Activated T-cell treated with anti-CD3 and anti-CD28 coated beads for 1 hour (primary cell): ENCODE measurements at regions not wholly inside any gene's neighbourhood (a gene's known extent, or its start where the extent isn't known, plus 50 kb on each side); places are given as distances from the start of the nearest gene placed in this dataset.

ENCODE experiments used
- DNase-seq: peaks from one replicate; pipeline ENCODE4 v3.0.0-alpha.2; 2020; ENCODE audit warnings: low read depth

- DNase-seq: no peak
Measured at GRCh38 chr10:78875932-78876331, 192.8 kb upstream of the ZMIZ1 start.

GRCh38 chr10:78876449-78876848 lies 192.3 kb upstream of the ZMIZ1 start:
- DNase-seq: no peak

- no peak for DNase-seq
Measured at GRCh38 chr10:78879621-78880020, 189.1 kb upstream of the ZMIZ1 start.

DNA sequence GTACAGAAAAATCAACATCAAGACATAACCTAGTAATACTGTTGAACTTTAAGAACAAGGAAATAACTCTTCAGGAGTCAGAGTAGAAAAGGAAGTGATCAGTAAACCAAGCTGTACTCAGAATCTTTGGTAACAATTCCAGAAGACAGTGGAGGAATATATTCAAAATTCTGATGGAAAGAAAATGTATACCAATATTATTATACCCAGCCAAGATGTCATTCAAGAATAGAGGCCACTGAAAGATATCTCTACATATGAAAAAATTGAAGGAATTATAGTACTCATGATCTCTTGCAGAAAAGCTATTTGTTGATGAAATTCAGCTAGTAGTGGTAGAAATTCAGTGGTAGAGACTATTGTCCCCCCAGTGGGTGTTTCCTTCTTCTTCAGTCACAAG lies 182.6 kb upstream of the ZMIZ1 start:
- DNase-seq: no peak

- DNase-seq: no peak
Measured at GRCh38 chr10:78889536-78890063, 179.2 kb upstream of the ZMIZ1 start.

GRCh38 chr10:78890506-78890905 lies 178.3 kb upstream of the ZMIZ1 start:
- DNase-seq: no peak

- no peak for DNase-seq
Measured at GRCh38 chr10:78891741-78892140, 177.0 kb upstream of the ZMIZ1 start.

DNA sequence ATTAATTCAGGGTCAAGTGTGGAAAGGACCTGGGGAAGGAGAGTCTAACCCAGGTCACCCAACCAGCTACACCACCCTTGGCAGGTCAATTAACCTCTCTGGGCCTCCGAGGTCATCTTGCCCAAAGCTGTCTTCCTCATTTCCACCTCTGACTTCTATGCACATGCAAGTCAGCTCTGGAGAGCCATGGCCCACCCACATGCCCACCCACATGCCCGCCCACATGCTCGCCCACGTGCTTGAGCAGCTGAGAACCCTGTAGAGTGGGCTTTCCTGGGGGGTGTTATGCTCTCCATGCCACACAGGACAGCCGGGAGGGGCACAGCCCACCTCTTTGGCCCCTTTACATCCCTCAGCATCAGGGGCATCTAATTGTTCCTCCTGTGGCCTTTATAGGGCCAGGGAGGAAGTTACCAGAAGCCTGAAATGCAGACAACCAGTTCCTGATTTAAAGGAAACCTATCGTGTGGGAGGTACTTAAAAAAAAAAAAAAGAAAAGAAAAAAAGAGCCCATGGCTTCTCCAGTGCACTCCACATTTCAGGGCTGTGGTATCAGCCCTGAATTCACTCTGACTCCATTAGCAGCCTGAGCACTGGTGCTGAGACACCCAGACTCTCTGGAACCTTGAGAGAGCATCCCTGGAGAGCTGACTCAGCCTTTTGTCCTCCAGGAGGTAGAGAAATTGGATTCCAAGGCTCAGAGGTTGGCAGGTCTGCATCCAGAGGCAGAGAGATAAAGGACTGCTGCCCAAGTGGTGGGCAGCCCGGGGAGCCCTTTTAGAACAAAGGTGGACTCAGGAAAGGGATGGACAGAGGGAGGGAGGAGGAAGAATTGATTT lies 176.2 kb upstream of the ZMIZ1 start:
- DNase-seq: no peak

GRCh38 chr10:78893217-78893616 lies 175.5 kb upstream of the ZMIZ1 start:
- DNase-seq: no peak

GRCh38 chr10:78894089-78894840 lies 174.5 kb upstream of the ZMIZ1 start:
- DNase-seq: no peak

- DNase-seq: no peak
Measured at GRCh38 chr10:78894841-78895195, 173.9 kb upstream of the ZMIZ1 start.

- no peak for DNase-seq
Measured at GRCh38 chr10:78895469-78895868, 173.3 kb upstream of the ZMIZ1 start.

DNA sequence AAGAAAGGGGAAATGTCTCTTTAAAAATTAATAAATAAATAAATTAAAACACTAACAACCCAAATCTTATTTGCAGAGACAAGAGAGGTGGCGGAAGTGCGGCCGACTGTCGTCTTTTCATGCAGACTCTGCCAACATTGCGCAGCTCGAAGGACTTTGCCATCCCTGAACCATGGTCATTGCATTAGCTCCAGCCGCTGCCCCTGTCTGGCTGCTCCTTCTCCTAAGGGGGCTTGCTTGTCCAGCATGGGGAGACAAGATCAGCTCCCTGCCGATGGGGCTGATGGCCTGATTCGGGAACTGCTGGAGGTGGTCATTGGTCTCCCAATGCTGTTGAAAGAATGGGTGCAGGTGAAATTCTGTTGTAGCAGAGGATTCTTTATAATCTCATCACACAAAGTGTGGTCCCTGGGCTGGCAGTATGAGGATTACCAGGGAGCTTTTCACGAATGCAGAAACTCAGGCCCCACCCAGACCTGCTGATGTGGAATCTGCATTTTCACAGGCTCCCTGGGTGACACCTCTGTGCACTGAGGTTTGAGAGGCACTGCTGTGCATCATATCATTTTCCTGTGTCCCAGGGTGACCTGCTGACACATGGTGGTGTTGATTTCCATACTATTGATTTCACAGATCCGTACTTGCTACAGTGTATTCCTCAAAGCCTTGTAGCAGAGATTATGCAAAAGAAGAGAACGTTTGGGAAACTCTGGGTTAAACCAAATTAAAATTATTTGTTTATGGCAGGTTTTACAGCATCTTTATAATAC lies 172.4 kb upstream of the ZMIZ1 start:
- DNase-seq: no peak

DNA sequence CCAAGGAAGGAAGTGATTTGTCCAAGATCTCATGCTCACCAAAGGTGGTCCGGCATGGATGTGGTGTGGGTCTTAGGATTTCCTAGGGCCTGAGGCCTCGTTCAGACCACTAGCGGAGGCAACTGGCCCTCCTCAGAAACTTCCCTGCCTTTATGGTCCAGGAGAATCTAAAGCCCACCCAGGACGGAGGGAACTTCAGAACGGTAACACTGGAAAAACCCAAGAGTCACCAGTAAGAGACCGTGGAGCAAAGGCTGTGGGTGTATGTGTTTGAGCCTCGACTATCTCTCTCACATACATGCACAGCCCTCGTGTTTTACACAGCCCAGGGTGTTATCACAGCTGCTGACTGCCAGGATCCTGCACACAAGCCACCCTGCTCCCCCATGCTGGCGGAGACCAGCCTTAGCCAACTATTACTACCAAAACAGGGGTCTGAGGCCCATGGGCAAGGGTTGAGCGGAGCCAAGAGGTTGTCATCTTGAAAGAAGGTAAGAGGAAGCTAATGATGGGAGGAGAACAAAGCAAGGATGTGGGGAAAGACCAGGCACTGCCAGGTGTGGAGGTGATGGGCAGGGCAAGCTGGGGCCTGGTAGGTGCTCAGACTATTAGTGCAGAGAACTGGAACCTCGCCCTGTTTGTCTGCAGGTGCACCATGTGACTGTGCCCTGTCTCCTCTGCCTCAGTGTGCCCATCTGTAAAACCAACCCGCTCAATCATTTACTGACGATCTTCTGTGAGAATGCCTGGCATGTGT lies 170.2 kb upstream of the ZMIZ1 start:
- no peak for DNase-seq

DNA sequence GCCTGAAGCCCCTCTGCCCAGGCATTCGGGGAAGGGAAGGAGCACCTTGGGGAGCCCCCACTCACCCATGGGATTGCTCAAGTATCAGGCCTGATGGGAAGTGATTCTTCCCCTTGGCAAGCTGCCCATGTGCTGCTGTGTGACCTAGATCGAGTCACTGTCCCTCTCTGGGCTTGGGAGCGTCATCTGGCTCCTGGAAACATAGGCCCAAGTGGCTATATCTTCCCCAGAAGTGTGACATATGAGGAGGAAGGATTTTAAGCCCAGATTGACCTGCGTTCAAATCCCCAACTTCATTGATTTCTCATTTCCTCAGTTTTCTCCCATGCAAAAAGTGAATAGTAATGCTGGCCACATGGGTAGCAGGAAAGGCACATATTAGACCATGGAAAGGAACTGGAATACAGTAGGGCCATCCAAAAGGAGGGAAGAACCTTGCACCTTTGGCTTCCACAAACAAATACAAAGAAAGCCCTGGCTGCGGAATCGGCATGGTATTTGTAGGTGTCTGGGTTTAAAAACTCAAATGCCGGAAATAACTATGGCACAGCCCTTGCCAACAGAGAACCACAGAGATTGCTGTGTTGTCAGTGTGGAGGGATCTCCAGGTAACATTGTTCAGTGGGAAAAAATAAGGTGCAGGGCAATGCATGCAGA lies 169.5 kb upstream of the ZMIZ1 start:
- DNase-seq: no peak

DNA sequence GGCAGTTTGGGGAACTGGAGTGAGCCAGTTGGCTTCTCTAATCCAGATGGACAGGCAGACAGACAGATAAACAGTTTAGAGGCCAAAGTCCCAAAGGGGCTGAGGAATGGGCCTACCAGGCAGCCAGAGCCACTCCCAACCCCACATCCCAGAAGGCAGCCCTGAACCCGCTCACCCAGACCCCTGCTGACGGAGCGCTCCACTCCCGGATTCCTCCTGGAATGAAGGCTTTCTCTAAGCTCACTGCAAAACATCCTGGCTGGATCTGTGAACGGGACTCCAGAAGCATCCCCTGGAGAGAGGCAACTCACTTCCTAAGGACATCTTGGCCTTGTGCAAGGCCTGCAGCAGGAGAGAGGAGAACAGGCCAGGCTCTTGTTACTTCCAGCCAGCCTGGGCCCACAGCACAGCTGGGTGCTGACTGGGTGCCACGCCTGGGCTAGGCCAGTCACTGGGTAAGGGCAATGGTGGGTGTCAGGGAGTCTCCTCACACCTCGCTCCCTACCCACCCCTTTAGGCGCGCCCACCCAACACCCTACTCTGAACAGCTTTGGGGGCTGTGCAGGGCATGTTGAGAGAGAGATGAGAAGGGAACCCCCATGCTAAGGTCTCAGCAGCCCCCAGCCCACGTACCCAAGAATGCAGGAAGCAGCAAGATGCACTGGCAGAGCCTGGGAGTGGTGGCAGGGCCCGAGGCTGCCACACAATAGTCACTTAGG lies 168.6 kb upstream of the ZMIZ1 start:
- no peak for DNase-seq

DNA sequence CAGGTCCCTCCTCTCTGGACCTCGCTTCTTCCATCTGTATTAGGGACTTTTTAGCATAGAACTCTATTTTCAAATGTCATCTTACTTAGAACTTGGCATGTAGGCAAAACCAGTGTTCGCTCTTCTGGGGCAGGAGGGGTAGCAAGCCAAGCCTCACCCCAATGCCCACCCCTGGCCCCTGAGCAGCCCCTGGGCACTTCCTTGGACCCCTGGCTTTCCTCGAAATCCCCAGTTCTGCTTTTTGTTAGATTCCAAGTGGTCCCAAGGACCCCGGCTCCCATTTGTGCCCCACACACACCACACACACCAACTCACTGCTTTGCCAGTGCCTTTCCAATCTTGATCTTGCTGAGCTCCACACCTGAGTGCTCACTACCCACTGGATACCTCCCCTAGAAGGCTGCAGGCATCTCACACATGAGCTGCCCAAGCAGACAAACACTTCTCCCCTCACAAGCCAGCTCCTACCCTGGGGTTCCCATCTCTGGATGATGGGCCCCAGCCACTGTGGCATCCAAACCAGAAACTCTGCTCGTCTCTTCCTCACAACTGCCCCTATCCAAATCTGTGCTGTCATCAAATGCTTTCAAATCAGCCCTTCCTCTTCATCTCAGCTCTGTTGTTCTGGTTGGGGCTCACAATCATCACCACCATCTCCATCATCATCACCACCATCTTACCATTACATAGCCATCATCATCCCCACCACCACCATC lies 167.9 kb upstream of the ZMIZ1 start:
- DNase-seq: no peak

GRCh38 chr10:78901694-78902093 lies 167.1 kb upstream of the ZMIZ1 start:
- no peak for DNase-seq

DNA sequence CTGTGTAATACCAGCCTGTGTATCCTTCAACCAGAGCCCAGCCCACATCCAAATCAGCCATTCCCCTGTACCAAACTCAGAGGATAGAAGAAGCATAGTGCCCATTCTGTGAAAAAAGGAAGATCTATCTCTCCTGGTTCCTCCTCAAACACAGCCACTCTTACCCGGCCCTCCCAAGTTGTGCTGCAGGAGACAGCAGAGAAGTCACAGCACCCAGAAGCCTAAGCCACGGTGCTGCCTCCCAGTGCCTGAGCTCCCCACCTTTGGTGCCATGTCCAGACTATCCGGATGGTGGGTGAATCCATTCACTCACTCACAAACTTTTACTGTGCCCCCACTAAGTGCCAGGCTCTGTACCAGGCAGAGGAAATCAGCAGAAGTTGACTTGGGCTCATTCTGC lies 166.0 kb upstream of the ZMIZ1 start:
- DNase-seq: no peak

- no peak for DNase-seq
Measured at GRCh38 chr10:78903341-78903940, 165.3 kb upstream of the ZMIZ1 start.
